ENCODE measurements at regions not wholly inside any gene's neighbourhood (a gene's known extent, or its start where the extent isn't known, plus 50 kb on each side); places are given as distances from the start of the nearest gene placed in this dataset.

DNA sequence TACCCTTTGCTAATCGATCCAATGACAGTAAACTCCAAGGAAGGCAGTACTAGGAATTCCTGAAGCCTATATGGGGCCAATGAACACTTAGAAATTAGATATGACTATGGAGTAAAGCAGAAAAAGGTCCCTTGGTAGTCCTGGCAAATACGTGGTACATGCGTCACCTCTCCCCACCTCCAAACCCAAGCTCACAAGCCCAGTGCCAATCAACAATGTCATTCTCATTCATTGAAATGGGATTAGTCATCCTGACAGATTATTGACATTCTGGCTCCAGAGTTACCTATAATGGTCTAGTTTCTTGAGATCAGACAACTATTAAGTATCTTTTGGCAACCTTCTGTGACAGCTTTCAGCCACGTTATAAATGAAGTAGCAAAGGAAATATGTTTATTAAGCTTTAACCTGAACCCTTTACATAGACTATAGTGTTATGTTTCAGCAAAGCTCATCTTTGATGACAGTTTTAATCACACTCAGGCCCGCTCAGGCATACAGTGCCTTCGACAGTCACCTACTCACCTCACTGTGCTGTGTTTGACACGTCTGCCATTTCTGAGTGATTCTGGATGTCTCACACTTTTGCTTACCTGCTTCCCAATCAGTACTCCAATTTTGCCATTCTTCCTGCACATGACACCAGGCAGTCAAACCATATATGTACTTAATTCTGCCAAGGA lies 69.6 kb upstream of the ADO start:
- H3K27ac ChIP-seq (ENCODE audit: low read depth, low read length, severe bottlenecking), result no peak overlapping the region
- H3K36me3 ChIP-seq (ENCODE audit: control insufficient read depth, insufficient read depth, low read length), result no peaks in the 10 kb centered on the region
- no peak overlapping the region for H3K4me3 ChIP-seq (ENCODE audit: extremely low read depth, insufficient read depth, low read length, poor library complexity, severe bottlenecking)
- 95 to 98% methylated on average over 3 to 5 of the region's 7 CpGs for WGBS, 2 experiments (ENCODE audit: insufficient coverage in 2 of 2)
- H3K4me1 ChIP-seq (ENCODE audit: control insufficient read depth, insufficient read depth, low read length, poor library complexity, severe bottlenecking), result peaks cover 9% of the 10 kb centered on the region
- H3K9me3 ChIP-seq (ENCODE audit: control insufficient read depth, low read length), result no peaks in the 10 kb centered on the region

DNA sequence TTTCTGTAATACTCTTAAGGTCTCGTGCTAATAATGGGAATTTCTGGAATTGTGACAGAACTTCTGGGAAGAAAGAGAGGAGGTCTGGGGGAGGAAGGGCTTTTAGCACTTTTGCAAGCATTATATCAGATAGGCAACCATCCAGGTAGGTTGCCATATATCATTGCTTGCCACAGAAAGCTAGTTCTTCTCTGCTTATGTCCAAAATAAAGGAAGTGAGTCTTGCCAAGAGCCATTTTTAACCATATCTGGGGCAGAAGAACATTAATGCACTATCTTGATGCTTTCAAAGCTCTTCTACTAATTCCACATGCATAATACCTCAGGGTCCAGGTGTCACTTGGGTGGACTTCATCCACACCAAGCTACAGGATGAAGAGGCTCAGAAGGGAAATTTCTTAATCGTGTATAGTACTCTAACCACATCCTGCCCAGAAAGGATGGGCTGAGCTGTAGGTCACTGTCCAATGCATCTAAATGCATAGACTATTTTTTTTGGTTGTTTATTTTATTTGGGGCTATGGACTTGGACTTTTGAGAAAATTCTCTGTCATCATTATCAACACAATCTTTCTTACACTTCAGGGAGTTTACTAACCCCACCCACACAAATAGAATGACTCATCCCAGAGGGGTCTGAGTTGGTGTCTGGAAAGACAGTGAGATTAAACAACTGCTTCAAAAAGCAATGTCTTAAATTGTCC lies 68.9 kb upstream of the ADO start:
- 100% methylated on average over 2 of the region's 2 CpGs; no CpG with 5 or more reads in 1 of the 2 experiments for WGBS, 2 experiments (ENCODE audit: insufficient coverage in 2 of 2)
- Histone ChIP-seq H3K4me3 (ENCODE audit: extremely low read depth, insufficient read depth, low read length, poor library complexity, severe bottlenecking) (no peak overlapping the region), H3K4me1 (ENCODE audit: control insufficient read depth, insufficient read depth, low read length, poor library complexity, severe bottlenecking) (peaks cover 9% of the 10 kb centered on the region), H3K27ac (ENCODE audit: low read depth, low read length, severe bottlenecking) (peak overlapping the region; percentile 64), H3K9me3 (ENCODE audit: control insufficient read depth, low read length) (no peaks in the 10 kb centered on the region), H3K36me3 (ENCODE audit: control insufficient read depth, insufficient read depth, low read length) (no peaks in the 10 kb centered on the region)

DNA sequence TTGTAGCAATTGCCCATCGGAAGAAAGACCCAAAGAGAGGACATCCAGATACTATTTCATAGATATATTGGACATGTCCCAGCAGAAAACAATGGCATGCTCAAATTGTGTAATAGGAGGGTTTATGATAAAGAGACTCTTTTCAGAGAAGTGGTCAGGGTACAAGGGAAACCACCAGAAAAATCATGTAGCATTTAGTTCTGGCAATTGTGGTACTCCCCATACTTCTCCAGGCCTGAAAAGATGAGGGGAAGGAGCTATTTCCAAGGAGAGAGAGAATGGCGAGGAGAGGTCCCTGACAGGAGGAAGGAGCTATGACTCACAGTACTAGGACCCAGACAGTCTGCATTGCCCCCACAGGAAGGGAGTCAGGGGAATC lies 68.4 kb upstream of the ADO start:
- Histone ChIP-seq H3K36me3 (ENCODE audit: control insufficient read depth, insufficient read depth, low read length) (no peaks in the 10 kb centered on the region), H3K4me1 (ENCODE audit: control insufficient read depth, insufficient read depth, low read length, poor library complexity, severe bottlenecking) (peaks cover 9% of the 10 kb centered on the region), H3K4me3 (ENCODE audit: extremely low read depth, insufficient read depth, low read length, poor library complexity, severe bottlenecking) (no peak overlapping the region), H3K9me3 (ENCODE audit: control insufficient read depth, low read length) (no peaks in the 10 kb centered on the region), H3K27ac (ENCODE audit: low read depth, low read length, severe bottlenecking) (peak overlapping the region; percentile 64)
- WGBS, 2 experiments (ENCODE audit: insufficient coverage in 2 of 2), result 40% methylated on average over 1 of the region's 2 CpGs; no CpG with 5 or more reads in 1 of the 2 experiments

DNA sequence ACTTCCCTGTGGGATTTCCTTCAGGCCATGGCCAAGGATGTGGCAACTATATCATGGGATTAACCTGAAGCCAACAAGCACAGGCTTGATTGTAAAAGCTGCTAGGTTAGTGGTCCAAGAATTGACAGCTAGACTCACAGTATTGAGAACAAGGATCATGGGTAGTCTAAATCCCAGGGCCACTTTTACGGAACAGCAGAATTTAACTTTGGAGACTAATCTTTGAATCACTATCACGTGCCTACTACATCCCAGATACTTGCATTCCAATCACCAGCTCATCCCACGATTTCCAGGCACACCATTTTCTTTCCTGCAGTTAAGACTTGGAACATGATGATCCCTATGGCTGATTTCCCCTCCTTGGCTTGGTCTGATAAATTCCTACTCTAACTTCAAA lies 65.6 kb upstream of the ADO start:
- Histone ChIP-seq H3K9me3 (ENCODE audit: control insufficient read depth, low read length) (no peaks in the 10 kb centered on the region), H3K36me3 (ENCODE audit: control insufficient read depth, insufficient read depth, low read length) (no peaks in the 10 kb centered on the region), H3K27ac (ENCODE audit: low read depth, low read length, severe bottlenecking) (no peak overlapping the region), H3K4me1 (ENCODE audit: control insufficient read depth, insufficient read depth, low read length, poor library complexity, severe bottlenecking) (peaks cover 9% of the 10 kb centered on the region), H3K4me3 (ENCODE audit: extremely low read depth, insufficient read depth, low read length, poor library complexity, severe bottlenecking) (no peak overlapping the region)
- WGBS, 2 experiments (ENCODE audit: insufficient coverage in 2 of 2), result 44 to 64% methylated on average over 2 to 3 of the region's 3 CpGs

DNA sequence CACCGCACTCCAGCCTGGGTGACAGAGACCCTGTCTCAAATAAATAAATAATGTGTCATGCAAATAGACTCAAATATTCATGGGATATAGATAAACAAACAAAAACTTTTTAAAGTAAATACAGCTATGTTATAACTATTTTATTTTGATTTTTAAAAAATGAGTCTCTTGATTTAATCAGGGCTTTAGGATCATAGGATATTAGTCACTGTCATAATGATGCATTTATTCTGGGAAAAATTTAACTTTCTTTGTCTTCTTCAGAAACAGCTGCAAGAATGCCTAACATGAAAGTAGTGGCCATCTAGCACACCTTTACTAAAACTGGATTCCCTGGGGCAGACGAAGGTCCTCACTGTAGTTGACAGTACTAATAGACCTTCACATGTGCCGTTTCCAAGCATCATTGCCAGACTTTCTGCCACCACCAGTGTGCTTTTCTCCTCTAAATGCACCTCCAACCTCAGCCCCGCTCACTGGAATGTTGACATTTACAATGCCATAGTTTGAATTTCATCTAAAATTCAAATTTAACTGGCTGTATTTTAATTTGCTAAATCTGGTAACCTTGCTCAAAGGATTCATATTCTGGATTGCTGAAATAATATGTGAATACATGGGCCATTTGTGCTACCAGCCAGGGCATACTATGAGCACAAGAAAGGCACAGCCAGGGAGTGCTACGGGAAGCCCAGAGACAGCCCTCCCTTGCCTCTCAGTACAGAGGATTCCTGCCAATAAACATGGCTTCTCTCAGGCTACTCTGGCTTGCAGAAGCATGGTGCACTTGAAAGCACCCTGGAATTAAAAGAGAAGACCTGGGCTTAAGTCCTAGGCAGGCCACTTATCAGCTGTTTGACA lies 63.4 kb upstream of the ADO start:
- Histone ChIP-seq H3K4me3 (ENCODE audit: extremely low read depth, insufficient read depth, low read length, poor library complexity, severe bottlenecking) (no peak overlapping the region), H3K27ac (ENCODE audit: low read depth, low read length, severe bottlenecking) (no peak overlapping the region), H3K36me3 (ENCODE audit: control insufficient read depth, insufficient read depth, low read length) (no peaks in the 10 kb centered on the region), H3K4me1 (ENCODE audit: control insufficient read depth, insufficient read depth, low read length, poor library complexity, severe bottlenecking) (peaks cover 6% of the 10 kb centered on the region), H3K9me3 (ENCODE audit: control insufficient read depth, low read length) (no peaks in the 10 kb centered on the region)
- WGBS, 2 experiments (ENCODE audit: insufficient coverage in 2 of 2), result 89 to 92% methylated on average over 3 of the region's 5 CpGs

DNA sequence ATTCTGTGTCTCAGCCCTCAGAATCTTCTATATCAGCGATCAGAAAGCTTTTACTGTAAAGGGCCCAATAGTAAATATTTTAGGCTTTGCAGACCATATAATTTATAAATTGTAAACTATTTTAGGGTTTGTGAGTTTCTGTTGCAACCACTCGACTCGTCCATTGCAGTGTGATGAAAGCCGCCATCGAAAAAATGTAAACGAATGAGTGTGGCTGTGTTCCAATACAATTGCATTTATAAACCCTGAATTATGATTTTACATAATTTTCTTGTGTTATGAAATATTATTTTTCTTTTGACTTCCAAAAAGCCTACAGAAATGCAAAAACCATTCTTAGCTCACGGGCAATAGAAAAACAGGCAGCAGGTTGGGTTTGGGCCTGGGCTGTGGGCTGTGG lies 62.5 kb upstream of the ADO start:
- WGBS, 2 experiments (ENCODE audit: insufficient coverage in 2 of 2), result 100% methylated on average over 1 of the region's 7 CpGs; no CpG with 5 or more reads in 1 of the 2 experiments
- H3K27ac ChIP-seq (ENCODE audit: low read depth, low read length, severe bottlenecking), result no peak overlapping the region
- H3K9me3 ChIP-seq (ENCODE audit: control insufficient read depth, low read length), result no peaks in the 10 kb centered on the region
- no peaks in the 10 kb centered on the region for H3K36me3 ChIP-seq (ENCODE audit: control insufficient read depth, insufficient read depth, low read length)
- H3K4me3 ChIP-seq (ENCODE audit: extremely low read depth, insufficient read depth, low read length, poor library complexity, severe bottlenecking), result no peak overlapping the region
- H3K4me1 ChIP-seq (ENCODE audit: control insufficient read depth, insufficient read depth, low read length, poor library complexity, severe bottlenecking), result peaks cover 2% of the 10 kb centered on the region

DNA sequence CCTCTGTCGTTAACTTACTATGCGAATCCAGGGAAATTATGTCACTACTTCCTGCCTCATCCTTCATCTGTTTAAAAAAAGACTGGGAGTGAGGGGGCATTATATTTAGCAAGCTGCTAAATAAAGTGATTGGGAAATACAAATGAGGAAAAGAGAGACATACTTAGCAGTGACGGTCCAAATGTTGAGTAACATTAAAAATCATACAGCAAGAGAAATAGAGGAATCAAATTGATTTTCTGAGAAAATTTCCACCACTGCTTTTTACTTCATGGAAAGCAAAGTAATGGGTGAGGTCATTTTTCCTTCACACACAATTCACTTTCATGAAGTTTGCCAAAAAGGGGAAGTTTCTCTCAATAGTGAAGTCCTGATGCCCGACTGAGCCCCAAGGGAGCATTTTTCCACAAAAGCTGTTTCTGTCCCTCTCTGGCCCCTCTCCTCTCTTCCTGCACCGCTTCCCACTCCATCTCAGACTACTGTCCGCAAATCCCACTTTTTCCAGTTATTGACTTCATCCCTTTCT lies 61.9 kb upstream of the ADO start:
- WGBS, 2 experiments (ENCODE audit: insufficient coverage in 2 of 2), result 82% methylated on average over 3 of the region's 6 CpGs; no CpG with 5 or more reads in 1 of the 2 experiments
- no peak overlapping the region for H3K4me3 ChIP-seq (ENCODE audit: extremely low read depth, insufficient read depth, low read length, poor library complexity, severe bottlenecking)
- H3K36me3 ChIP-seq (ENCODE audit: control insufficient read depth, insufficient read depth, low read length), result no peaks in the 10 kb centered on the region
- peaks cover 2% of the 10 kb centered on the region for H3K4me1 ChIP-seq (ENCODE audit: control insufficient read depth, insufficient read depth, low read length, poor library complexity, severe bottlenecking)
- no peak overlapping the region for H3K27ac ChIP-seq (ENCODE audit: low read depth, low read length, severe bottlenecking)
- no peaks in the 10 kb centered on the region for H3K9me3 ChIP-seq (ENCODE audit: control insufficient read depth, low read length)

DNA sequence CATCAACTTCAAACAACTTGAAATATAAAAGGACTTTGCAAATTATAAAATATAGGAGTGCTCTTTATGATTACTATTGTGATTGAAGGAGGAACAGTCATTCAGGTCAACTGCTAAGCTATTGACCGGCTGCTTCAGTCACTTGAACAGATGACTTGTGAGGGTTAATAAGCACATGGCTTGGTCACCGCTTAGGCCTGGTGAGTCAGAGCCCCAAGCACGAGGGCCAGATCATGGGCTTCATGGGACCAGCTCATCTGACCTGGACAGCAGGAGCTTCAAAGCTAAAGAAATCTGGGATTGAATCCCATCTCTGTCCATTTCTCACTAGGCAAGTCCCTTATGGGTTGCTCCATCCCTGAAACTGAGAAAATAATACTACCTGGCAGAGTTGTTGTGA lies 60.4 kb upstream of the ADO start:
- Histone ChIP-seq H3K4me3 (ENCODE audit: extremely low read depth, insufficient read depth, low read length, poor library complexity, severe bottlenecking) (no peak overlapping the region), H3K36me3 (ENCODE audit: control insufficient read depth, insufficient read depth, low read length) (no peaks in the 10 kb centered on the region), H3K4me1 (ENCODE audit: control insufficient read depth, insufficient read depth, low read length, poor library complexity, severe bottlenecking) (peaks cover 2% of the 10 kb centered on the region), H3K9me3 (ENCODE audit: control insufficient read depth, low read length) (no peaks in the 10 kb centered on the region), H3K27ac (ENCODE audit: low read depth, low read length, severe bottlenecking) (no peak overlapping the region)
- 83 to 94% methylated on average over 2 to 3 of the region's 3 CpGs for WGBS, 2 experiments (ENCODE audit: insufficient coverage in 2 of 2)

DNA sequence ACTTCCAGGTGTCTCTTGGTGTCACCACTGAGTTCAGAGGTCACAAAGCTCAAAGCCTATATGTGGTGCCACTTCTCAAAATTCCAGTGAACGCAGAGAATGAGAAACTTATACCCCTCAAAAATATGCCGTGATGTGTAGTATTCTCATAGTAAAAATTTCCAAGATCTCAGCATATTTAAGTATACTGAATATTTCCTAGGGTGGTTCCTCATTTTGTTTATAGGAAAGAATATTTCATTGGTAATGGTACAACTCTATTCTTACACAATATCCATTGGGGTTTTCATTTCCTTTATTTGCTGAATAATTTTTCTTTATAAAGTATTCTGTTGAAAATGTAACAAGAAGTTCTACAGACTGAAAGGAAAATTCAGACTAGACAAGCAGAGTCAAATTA lies 58.9 kb upstream of the ADO start:
- no CpG with 5 or more reads among the region's 2 CpGs for WGBS, 2 experiments (ENCODE audit: insufficient coverage in 2 of 2)
- H3K36me3 ChIP-seq (ENCODE audit: control insufficient read depth, insufficient read depth, low read length), result no peaks in the 10 kb centered on the region
- no peak overlapping the region for H3K27ac ChIP-seq (ENCODE audit: low read depth, low read length, severe bottlenecking)
- H3K4me1 ChIP-seq (ENCODE audit: control insufficient read depth, insufficient read depth, low read length, poor library complexity, severe bottlenecking), result no peaks in the 10 kb centered on the region
- H3K9me3 ChIP-seq (ENCODE audit: control insufficient read depth, low read length), result no peaks in the 10 kb centered on the region
- no peak overlapping the region for H3K4me3 ChIP-seq (ENCODE audit: extremely low read depth, insufficient read depth, low read length, poor library complexity, severe bottlenecking)

DNA sequence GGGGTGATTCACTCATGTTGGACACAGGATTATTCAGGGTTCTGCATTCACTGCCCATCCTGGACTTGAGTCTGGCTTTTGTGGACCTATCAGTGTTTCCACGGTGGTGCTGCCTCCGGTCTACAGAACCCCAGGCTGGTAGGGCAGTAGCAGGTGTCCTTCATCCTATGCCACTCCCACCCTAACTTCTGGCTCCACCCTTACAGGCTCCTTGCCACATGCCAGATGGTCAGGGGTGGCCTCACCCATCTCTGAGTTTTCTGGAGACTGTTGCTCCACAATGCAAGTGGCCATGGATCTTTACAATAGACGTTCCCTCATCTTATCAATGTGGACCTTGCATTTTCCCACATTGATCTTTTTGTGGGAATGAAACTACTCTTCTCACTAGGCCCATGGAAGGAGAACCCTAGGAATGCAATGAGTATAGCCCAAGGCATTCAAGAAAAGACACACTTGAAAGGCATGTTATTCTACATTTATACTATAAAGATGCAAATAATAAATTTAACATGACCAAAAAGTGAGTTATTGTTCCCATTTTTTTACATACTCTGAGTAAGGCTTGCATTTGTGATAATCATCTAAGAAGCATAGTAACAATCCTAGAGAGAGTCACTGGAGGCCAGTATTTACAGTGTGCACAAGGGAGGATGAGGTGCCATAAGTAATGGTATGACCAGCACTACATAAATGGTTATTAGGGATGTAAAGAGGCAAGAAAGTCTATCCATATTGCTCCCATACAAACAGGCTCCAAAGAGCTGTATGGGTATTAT lies 57.4 kb upstream of the ADO start:
- no peaks in the 10 kb centered on the region for H3K36me3 ChIP-seq (ENCODE audit: control insufficient read depth, insufficient read depth, low read length)
- no peak overlapping the region for H3K27ac ChIP-seq (ENCODE audit: low read depth, low read length, severe bottlenecking)
- no peaks in the 10 kb centered on the region for H3K4me1 ChIP-seq (ENCODE audit: control insufficient read depth, insufficient read depth, low read length, poor library complexity, severe bottlenecking)
- H3K9me3 ChIP-seq (ENCODE audit: control insufficient read depth, low read length), result no peaks in the 10 kb centered on the region
- H3K4me3 ChIP-seq (ENCODE audit: extremely low read depth, insufficient read depth, low read length, poor library complexity, severe bottlenecking), result no peak overlapping the region
- 91 to 100% methylated on average over 1 to 2 of the region's 3 CpGs for WGBS, 2 experiments (ENCODE audit: insufficient coverage in 2 of 2)

All from mesodermal cell (in vitro differentiated cells).